Stimulated activated CD4-positive, alpha-beta T cell treated with anti-CD3 and anti-CD28 coated beads, Interleukin-4, amount 100 ng/mL, for 48 hours (primary cell): ENCODE measurements at regions not wholly inside any gene's neighbourhood (a gene's known extent, or its start where the extent isn't known, plus 50 kb on each side); places are given as distances from the start of the nearest gene placed in this dataset.
"Not testable (repeated sequence)": the region's sequence is repeated elsewhere in the genome, so short reads cannot be mapped to it uniquely, and the experiment has no call there.

Experiments used
- DNase-seq, 2 donors: peaks; one replicate each; pipeline ENCODE4 v3.0.0-alpha.2; 2020; ENCODE audit warnings: low read depth in 2 of 2

GRCh38 chr7:142698429-142698828 lies 50.8 kb upstream of the PRSS1 start:
- no peak for DNase-seq

GRCh38 chr7:142697270-142697669 lies 52.0 kb upstream of the PRSS1 start:
- DNase-seq: no peak

- no peak for DNase-seq
Measured at GRCh38 chr7:142696456-142697179, 52.7 kb upstream of the PRSS1 start.

- DNase-seq: no peak
Measured at GRCh38 chr7:142693911-142694310, 55.4 kb upstream of the PRSS1 start.

GRCh38 chr7:142690554-142691182 lies 58.6 kb upstream of the PRSS1 start:
- no peak for DNase-seq

GRCh38 chr7:142689439-142690120 lies 59.7 kb upstream of the PRSS1 start:
- no peak for DNase-seq

- DNase-seq: no peak
Measured at GRCh38 chr7:142685877-142686508, 63.3 kb upstream of the PRSS1 start.

GRCh38 chr7:142681314-142682092 lies 67.8 kb upstream of the PRSS1 start:
- no peak for DNase-seq

GRCh38 chr7:142671506-142671905 lies 77.8 kb upstream of the PRSS1 start:
- no peak for DNase-seq

- DNase-seq: no peak
Measured at GRCh38 chr7:142670511-142670910, 78.8 kb upstream of the PRSS1 start.

- DNase-seq: no peak
Measured at GRCh38 chr7:142669074-142669654, 80.1 kb upstream of the PRSS1 start.

- DNase-seq: no peak
Measured at GRCh38 chr7:142668495-142668894, 80.8 kb upstream of the PRSS1 start.

- no peak for DNase-seq
Measured at GRCh38 chr7:142657376-142657775, 91.9 kb upstream of the PRSS1 start.

GRCh38 chr7:142654398-142654797 lies 94.9 kb upstream of the PRSS1 start:
- DNase-seq: no peak

- DNase-seq: no peak
Measured at GRCh38 chr7:142647749-142648148, 101.5 kb upstream of the PRSS1 start.

- no peak for DNase-seq
Measured at GRCh38 chr7:142646386-142647140, 102.7 kb upstream of the PRSS1 start.

- no peak for DNase-seq
Measured at GRCh38 chr7:142645777-142646176, 103.5 kb upstream of the PRSS1 start.

- no peak for DNase-seq
Measured at GRCh38 chr7:142642316-142642715, 107.0 kb upstream of the PRSS1 start.

- DNase-seq: not testable (repeated sequence)
Measured at GRCh38 chr7:142641252-142641651, 108.0 kb upstream of the PRSS1 start.

- no peak for DNase-seq
Measured at GRCh38 chr7:142638581-142638980, 110.7 kb upstream of the PRSS1 start.

- DNase-seq: no peak
Measured at GRCh38 chr7:142637240-142637639, 112.0 kb upstream of the PRSS1 start.
